Mucosa of descending colon (tissue), 3 donors: ENCODE measurements at regions not wholly inside any gene's neighbourhood (a gene's known extent, or its start where the extent isn't known, plus 50 kb on each side); places are given as distances from the start of the nearest gene placed in this dataset.

ENCODE experiments used
- ATAC-seq: fragments of 200-7000 bp; cut with Tn5 transposase; one replicate; pipeline ENCODE4 v1.9.1; 2020; ENCODE audit warnings: mild to moderate bottlenecking, moderate library complexity
- DNase-seq, 3 donors: peaks; one replicate each; pipeline ENCODE4 v3.0.0-alpha.2; 2020
- H3K36me3 ChIP-seq: fragments of 200-600 bp; one replicate; pipeline ENCODE4 v1.8.0; 2021; ENCODE audit warnings: low read depth, mild to moderate bottlenecking
- H3K4me1 ChIP-seq: fragments of 200-600 bp; one replicate; pipeline ENCODE4 v1.8.0; 2021; ENCODE audit warnings: low read depth, mild to moderate bottlenecking
- H3K4me3 ChIP-seq: fragments of 200-600 bp; one replicate; pipeline ENCODE4 v1.8.0; 2021; ENCODE audit warnings: mild to moderate bottlenecking
- H3K9me3 ChIP-seq: fragments of 200-600 bp; one replicate; pipeline ENCODE4 v1.8.0; 2021; ENCODE audit warnings: mild to moderate bottlenecking
- CTCF ChIP-seq: fragments of 200-600 bp; IDR thresholded peaks from one replicate; pipeline ENCODE4 v1.8.0; 2022; ENCODE audit warnings: antibody characterized with exemption, mild to moderate bottlenecking
- intact Hi-C, 2 donors: fragments of 100-400 bp; cut with DNase I in 1 of 2; cut with micrococcal nuclease in 1 of 2; formaldehyde crosslinking; loops; one replicate each; pipeline versions ENCODE4 v1.11.0 to v1.11.1; 2022; cut with DNase I, micrococcal nuclease
- donor health status: DM: no; HTN: no; CAD: no; lungs with moderate emphysema.
- donor health status: DM: no; HTN: no; CAD: no.
- donor health status: DM: no; HTN: yes; CAD: no.

GRCh38 chr11:127649958-127650357, 649.4 kb upstream of the KIRREL3 start:
- no peaks in the 10 kb centered on the region for H3K36me3 ChIP-seq
- H3K4me1 ChIP-seq, result no peaks in the 10 kb centered on the region
- no peak for ATAC-seq
- no peak overlapping the region for H3K4me3 ChIP-seq
- no peak for DNase-seq
- no peak for TF ChIP-seq CTCF
- no peaks in the 10 kb centered on the region for H3K9me3 ChIP-seq
- intact Hi-C loops, result no loop called here

- H3K4me1 ChIP-seq, result no peaks in the 10 kb centered on the region
- H3K4me3 ChIP-seq, result no peak overlapping the region
- no peak for ATAC-seq
- no peaks in the 10 kb centered on the region for H3K36me3 ChIP-seq
- no peaks in the 10 kb centered on the region for H3K9me3 ChIP-seq
- intact Hi-C loops, result no loop called here
- TF ChIP-seq CTCF, result no peak
- DNase-seq, result no peak
These were observed 648.5 kb upstream of the KIRREL3 start for GRCh38 chr11:127649071-127649470.

- no peaks in the 10 kb centered on the region for H3K4me1 ChIP-seq
- no peak for TF ChIP-seq CTCF
- no peaks in the 10 kb centered on the region for H3K36me3 ChIP-seq
- no peak for DNase-seq
- H3K9me3 ChIP-seq, result no peaks in the 10 kb centered on the region
- no peak for ATAC-seq
- intact Hi-C loops, result no loop called here
- H3K4me3 ChIP-seq, result no peak overlapping the region
These were observed 648.0 kb upstream of the KIRREL3 start for GRCh38 chr11:127648583-127648982.

GRCh38 chr11:127644366-127644765, 643.8 kb upstream of the KIRREL3 start:
- intact Hi-C loops, result no loop called here
- ATAC-seq (no peak), DNase-seq (no peak)
- Histone ChIP-seq H3K4me1 (no peaks in the 10 kb centered on the region), H3K36me3 (no peaks in the 10 kb centered on the region), H3K4me3 (no peak overlapping the region), H3K9me3 (no peaks in the 10 kb centered on the region)
- no peak for TF ChIP-seq CTCF

- Histone ChIP-seq H3K36me3 (no peaks in the 10 kb centered on the region), H3K4me3 (no peak overlapping the region), H3K4me1 (no peaks in the 10 kb centered on the region), H3K9me3 (no peaks in the 10 kb centered on the region)
- intact Hi-C loops, result no loop called here
- no peak for TF ChIP-seq CTCF
- no peak for ATAC-seq
- no peak for DNase-seq
These were observed 642.9 kb upstream of the KIRREL3 start for GRCh38 chr11:127643268-127644058.
